A549 (cell line): ENCODE measurements at regions not wholly inside any gene's neighbourhood (a gene's known extent, or its start where the extent isn't known, plus 50 kb on each side); places are given as distances from the start of the nearest gene placed in this dataset.

Experiments
- CHD2 ChIP-seq: fragments of 150-350 bp; IDR thresholded peaks from 2 replicates; pipeline ENCODE4 v1.6.1; 2014; ENCODE audit warnings: low read length; ENCODE audit not compliant: partially characterized antibody
- KDM5A ChIP-seq: fragments of 200-600 bp; sonication (generic); IDR thresholded peaks from 2 replicates; pipeline ENCODE4 v1.6.1; 2016; ENCODE audit warnings: antibody characterized with exemption, mild to moderate bottlenecking
- MAX ChIP-seq: IDR thresholded peaks from 2 replicates; pipeline ENCODE4 v1.6.1; 2012
- MAZ ChIP-seq: fragments of 150-350 bp; IDR thresholded peaks from 2 replicates; pipeline ENCODE4 v1.6.1; 2014; ENCODE audit warnings: antibody characterized with exemption, low read depth, low read length, borderline replicate concordance
- POLR2A ChIP-seq: IDR thresholded peaks from 2 replicates; pipeline ENCODE4 v1.6.1; 2012; ENCODE audit warnings: mild to moderate bottlenecking, low read length
- RAD21 ChIP-seq, 2 experiments: fragments of >200 bp in 1 of 2; sonication (Bioruptor Twin) in 1 of 2; formaldehyde crosslinking in 1 of 2; IDR thresholded peaks in 1 of 2; conservative IDR thresholded peaks in 1 of 2; 2 replicates in 1 of 2; 3 replicates in 1 of 2; pipeline ENCODE4 v1.6.1; 2012 to 2018; ENCODE audit warnings: inconsistent platforms in 1 of 2
- RCOR1 ChIP-seq: fragments of 150-350 bp; IDR thresholded peaks from 2 replicates; pipeline ENCODE4 v1.6.1; 2014; ENCODE audit warnings: antibody characterized with exemption, low read length, low read depth
- REST ChIP-seq: fragments of 200-600 bp; sonication (generic); IDR thresholded peaks from 2 replicates; pipeline ENCODE4 v1.6.1; 2016; ENCODE audit warnings: antibody characterized with exemption, mild to moderate bottlenecking, moderate library complexity
- RFX5 ChIP-seq: fragments of 450-650 bp; IDR thresholded peaks from 2 replicates; pipeline ENCODE4 v1.7.1; 2014; ENCODE audit warnings: antibody characterized with exemption, mild to moderate bottlenecking, moderate library complexity
- TP53 ChIP-seq: fragments of 250-450 bp; sonication (Bioruptor Pico); IDR thresholded peaks from 2 replicates; pipeline ENCODE4 v1.5.0; 2021; ENCODE audit warnings: mild to moderate bottlenecking, moderate library complexity
- TF ChIP-seq, protein P1 (sequence below): fragments of >200 bp; sonication (Bioruptor Twin); formaldehyde crosslinking; IDR thresholded peaks from 3 replicates; pipeline ENCODE4 v1.5.1; 2016

GRCh38 chr20:1778338-1778737, 116.9 kb upstream of the SIRPA start:
- TF ChIP-seq RCOR1 (no peak), KDM5A (no peak), TP53 (CRISPR knock-in tag) (no peak), REST (no peak), MAZ (no peak), POLR2A (no peak), MAX (no peak), RFX5 (no peak), CHD2 (no peak), RAD21 (conservative IDR thresholded peaks at IDR 0.05 in 1 of 2, IDR thresholded peaks at IDR 0.05 in 1 of 2) (no peak)
- TF ChIP-seq, protein P1, sequence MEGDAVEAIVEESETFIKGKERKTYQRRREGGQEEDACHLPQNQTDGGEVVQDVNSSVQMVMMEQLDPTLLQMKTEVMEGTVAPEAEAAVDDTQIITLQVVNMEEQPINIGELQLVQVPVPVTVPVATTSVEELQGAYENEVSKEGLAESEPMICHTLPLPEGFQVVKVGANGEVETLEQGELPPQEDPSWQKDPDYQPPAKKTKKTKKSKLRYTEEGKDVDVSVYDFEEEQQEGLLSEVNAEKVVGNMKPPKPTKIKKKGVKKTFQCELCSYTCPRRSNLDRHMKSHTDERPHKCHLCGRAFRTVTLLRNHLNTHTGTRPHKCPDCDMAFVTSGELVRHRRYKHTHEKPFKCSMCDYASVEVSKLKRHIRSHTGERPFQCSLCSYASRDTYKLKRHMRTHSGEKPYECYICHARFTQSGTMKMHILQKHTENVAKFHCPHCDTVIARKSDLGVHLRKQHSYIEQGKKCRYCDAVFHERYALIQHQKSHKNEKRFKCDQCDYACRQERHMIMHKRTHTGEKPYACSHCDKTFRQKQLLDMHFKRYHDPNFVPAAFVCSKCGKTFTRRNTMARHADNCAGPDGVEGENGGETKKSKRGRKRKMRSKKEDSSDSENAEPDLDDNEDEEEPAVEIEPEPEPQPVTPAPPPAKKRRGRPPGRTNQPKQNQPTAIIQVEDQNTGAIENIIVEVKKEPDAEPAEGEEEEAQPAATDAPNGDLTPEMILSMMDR: no peak
